OCI-LY7 (cell line): ENCODE measurements at regions not wholly inside any gene's neighbourhood (a gene's known extent, or its start where the extent isn't known, plus 50 kb on each side); places are given as distances from the start of the nearest gene placed in this dataset.
"Not testable (repeated sequence)": the region's sequence is repeated elsewhere in the genome, so short reads cannot be mapped to it uniquely, and the experiment has no call there.

ENCODE experiments used
- BruUV-seq: library from RNA; stranded (reverse); fragments of 400-500 nt; replicated peaks from 2 replicates; lab custom pipeline; 2021; lab: Mats Ljungman, UMichigan
- CTCF ChIA-PET: fragments of 300-600 bp; sonication (Branson Sonifier 250); formaldehyde crosslinking; loops from one replicate; lab custom pipeline; 2022; ENCODE audit warnings: antibody characterized with exemption; ENCODE audit not compliant: unreplicated experiment; lab: Charles Lee
- POLR2A ChIA-PET: fragments of 300-600 bp; sonication (Branson Sonifier 250); formaldehyde crosslinking; loops from one replicate; lab custom pipeline; 2022; ENCODE audit warnings: antibody characterized with exemption; lab: Charles Lee
- DNase-seq: peaks from one replicate; pipeline ENCODE4 v3.0.0-alpha.2; 2015; ENCODE audit warnings: low spot score
- H2AFZ ChIP-seq: fragments of 200-600 bp; sonication (generic), shearing (Covaris generic); 2 replicates; pipeline ENCODE4 v1.6.1; 2014; ENCODE audit warnings: mild to moderate bottlenecking, antibody characterized with exemption, low read length, moderate library complexity
- H3K27ac ChIP-seq: fragments of 200-600 bp; sonication (generic); 2 replicates; pipeline ENCODE4 v1.5.1; 2014; ENCODE audit warnings: mixed run types, low read depth, mild to moderate bottlenecking, moderate library complexity, low read length, inconsistent platforms; ENCODE audit not compliant: poor library complexity, severe bottlenecking
- H3K36me3 ChIP-seq: fragments of 200-600 bp; sonication (generic); 2 replicates; pipeline ENCODE4 v1.6.1; 2014; ENCODE audit warnings: mild to moderate bottlenecking, antibody characterized with exemption, low read length, moderate library complexity, mixed read lengths; ENCODE audit not compliant: insufficient read depth
- H3K4me1 ChIP-seq: fragments of 200-600 bp; sonication (generic); 2 replicates; pipeline ENCODE4 v1.5.1; 2014; ENCODE audit warnings: mild to moderate bottlenecking, low read length; ENCODE audit not compliant: insufficient read depth, poor library complexity, severe bottlenecking
- H3K4me2 ChIP-seq: fragments of 200-600 bp; sonication (generic); 2 replicates; pipeline ENCODE4 v1.6.1; 2014; ENCODE audit warnings: mild to moderate bottlenecking, low read length
- H3K4me3 ChIP-seq: fragments of 200-600 bp; sonication (generic); 2 replicates; pipeline ENCODE4 v1.5.1; 2014; ENCODE audit warnings: mild to moderate bottlenecking, low read depth, low read length; ENCODE audit not compliant: poor library complexity, severe bottlenecking
- H3K79me2 ChIP-seq: fragments of 200-600 bp; sonication (generic); 2 replicates; pipeline ENCODE4 v1.6.1; 2016; ENCODE audit warnings: low read depth, mild to moderate bottlenecking, low read length, moderate library complexity, mixed read lengths; ENCODE audit not compliant: insufficient read depth
- H3K9me2 ChIP-seq: fragments of 200-600 bp; sonication (generic); 2 replicates; pipeline ENCODE4 v1.6.1; 2016; ENCODE audit warnings: mild to moderate bottlenecking, low read length, mixed read lengths; ENCODE audit not compliant: insufficient read depth
- H3K9me3 ChIP-seq: fragments of 200-600 bp; sonication (generic); 2 replicates; pipeline ENCODE4 v1.6.1; 2014; ENCODE audit warnings: mild to moderate bottlenecking, mixed run types, low read length, mixed read lengths
- H4K20me1 ChIP-seq: fragments of 200-600 bp; sonication (generic); 2 replicates; pipeline ENCODE4 v1.6.1; 2014; ENCODE audit warnings: mild to moderate bottlenecking, antibody characterized with exemption, low read length, moderate library complexity, mixed read lengths; ENCODE audit not compliant: insufficient read depth
- EZH2phosphoT487 ChIP-seq: fragments of 200-600 bp; sonication (generic); IDR thresholded peaks from 2 replicates; pipeline ENCODE4 v1.6.1; 2018; ENCODE audit warnings: low read depth, borderline replicate concordance, mild to moderate bottlenecking, mixed run types, antibody characterized with exemption, low read length, moderate library complexity, mixed read lengths
- intact Hi-C: fragments of 100-400 bp; cut with micrococcal nuclease; formaldehyde crosslinking; loops from one replicate; pipeline ENCODE4 v1.10.0; 2022; ENCODE audit not compliant: unreplicated experiment
- TF ChIP-seq, protein P1 (sequence below): fragments of 200-600 bp; sonication (generic); conservative IDR thresholded peaks from 2 replicates; pipeline ENCODE4 v1.5.1; 2014; ENCODE audit warnings: mild to moderate bottlenecking, antibody characterized with exemption, low read length, moderate library complexity, mixed read lengths

DNA sequence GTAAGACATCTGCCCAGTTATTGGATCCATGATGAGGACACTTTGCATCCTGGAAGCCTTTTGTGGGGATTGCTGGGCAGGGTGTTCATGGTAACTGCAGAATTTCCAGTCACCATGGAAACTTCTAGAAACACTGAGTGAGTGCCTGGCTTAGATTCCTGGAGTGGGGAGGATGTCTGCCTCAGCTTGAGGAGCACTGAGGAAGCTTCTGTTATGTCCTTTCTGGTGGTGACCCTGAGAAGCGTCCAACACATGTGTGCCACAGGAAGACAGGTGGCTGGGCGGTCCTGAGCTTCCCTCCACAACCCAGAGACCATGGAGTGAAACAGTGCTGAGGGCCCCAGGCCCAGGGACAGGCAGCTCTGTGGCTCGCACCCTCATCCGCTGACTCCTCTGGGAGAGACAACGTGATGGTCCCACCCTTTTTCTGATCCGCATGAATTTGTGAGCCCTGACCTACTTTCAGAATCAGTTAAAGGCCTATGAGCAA lies 191.8 kb upstream of the CXCL12 start:
- intact Hi-C loops, result no loop called here
- Histone ChIP-seq H3K4me3 (no peak overlapping the region), H3K36me3 (no peaks in the 10 kb centered on the region), H3K79me2 (no peaks in the 10 kb centered on the region), H3K4me2 (no peak overlapping the region), H3K9me2 (no peaks in the 10 kb centered on the region), H4K20me1 (no peaks in the 10 kb centered on the region), H3K4me1 (no peaks in the 10 kb centered on the region), H3K27ac (no peak overlapping the region), H2AFZ (no peak overlapping the region), H3K9me3 (no peaks in the 10 kb centered on the region)
- BruUV-seq, result no TSS peak
- no peak for DNase-seq
- TF ChIP-seq, protein P1, sequence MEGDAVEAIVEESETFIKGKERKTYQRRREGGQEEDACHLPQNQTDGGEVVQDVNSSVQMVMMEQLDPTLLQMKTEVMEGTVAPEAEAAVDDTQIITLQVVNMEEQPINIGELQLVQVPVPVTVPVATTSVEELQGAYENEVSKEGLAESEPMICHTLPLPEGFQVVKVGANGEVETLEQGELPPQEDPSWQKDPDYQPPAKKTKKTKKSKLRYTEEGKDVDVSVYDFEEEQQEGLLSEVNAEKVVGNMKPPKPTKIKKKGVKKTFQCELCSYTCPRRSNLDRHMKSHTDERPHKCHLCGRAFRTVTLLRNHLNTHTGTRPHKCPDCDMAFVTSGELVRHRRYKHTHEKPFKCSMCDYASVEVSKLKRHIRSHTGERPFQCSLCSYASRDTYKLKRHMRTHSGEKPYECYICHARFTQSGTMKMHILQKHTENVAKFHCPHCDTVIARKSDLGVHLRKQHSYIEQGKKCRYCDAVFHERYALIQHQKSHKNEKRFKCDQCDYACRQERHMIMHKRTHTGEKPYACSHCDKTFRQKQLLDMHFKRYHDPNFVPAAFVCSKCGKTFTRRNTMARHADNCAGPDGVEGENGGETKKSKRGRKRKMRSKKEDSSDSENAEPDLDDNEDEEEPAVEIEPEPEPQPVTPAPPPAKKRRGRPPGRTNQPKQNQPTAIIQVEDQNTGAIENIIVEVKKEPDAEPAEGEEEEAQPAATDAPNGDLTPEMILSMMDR, result no peak
- no peak for TF ChIP-seq EZH2phosphoT487
- CTCF ChIA-PET, result no interaction called here
- POLR2A ChIA-PET, result no interaction called here

DNA sequence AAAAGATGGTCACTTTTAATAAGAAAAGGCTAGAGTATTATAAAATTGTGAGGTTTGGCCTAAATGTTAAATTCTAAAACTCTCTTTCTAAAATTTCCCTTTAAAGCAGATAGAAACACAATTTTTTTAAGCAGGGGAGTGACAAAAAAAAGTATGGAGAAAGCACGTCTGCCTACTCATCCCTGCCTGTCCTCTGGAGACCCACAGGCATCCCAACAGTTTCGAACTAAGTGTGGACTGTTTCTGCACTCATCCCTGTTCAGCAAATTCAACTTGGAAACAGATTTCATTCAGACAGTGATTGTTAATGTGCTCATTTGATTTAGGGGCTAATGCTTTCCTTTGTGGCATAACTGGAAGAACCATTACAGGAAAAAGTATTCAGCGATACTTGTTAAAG lies 192.6 kb upstream of the CXCL12 start:
- Histone ChIP-seq H4K20me1 (no peaks in the 10 kb centered on the region), H2AFZ (no peak overlapping the region), H3K4me2 (no peak overlapping the region), H3K27ac (no peak overlapping the region), H3K4me1 (no peaks in the 10 kb centered on the region), H3K79me2 (no peaks in the 10 kb centered on the region), H3K9me3 (no peaks in the 10 kb centered on the region), H3K36me3 (no peaks in the 10 kb centered on the region), H3K9me2 (no peaks in the 10 kb centered on the region), H3K4me3 (no peak overlapping the region)
- CTCF ChIA-PET, result no interaction called here
- POLR2A ChIA-PET, result no interaction called here
- TF ChIP-seq, protein P1, result no peak
- TF ChIP-seq EZH2phosphoT487, result no peak
- intact Hi-C loops, result no loop called here
- DNase-seq, result no peak
- BruUV-seq, result no TSS peak

DNA sequence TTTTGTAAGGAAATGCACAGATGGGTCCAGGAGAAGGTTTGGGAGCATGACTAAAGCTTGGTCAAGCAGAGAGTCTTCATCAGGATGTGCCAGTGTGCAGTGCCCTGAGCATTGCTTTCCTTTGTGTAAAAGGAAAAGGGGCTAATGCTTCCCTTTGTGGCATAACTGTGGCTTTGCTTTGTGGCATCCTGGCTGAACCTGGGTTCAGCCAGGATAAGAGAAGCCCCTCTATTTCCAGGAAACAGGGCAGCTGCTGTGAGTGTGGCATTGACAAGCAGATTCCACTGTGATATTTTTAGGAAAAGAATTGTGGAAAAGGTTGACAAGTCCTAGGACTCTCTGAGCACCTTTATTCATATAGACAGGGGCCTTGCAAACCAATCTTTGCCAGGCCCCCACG lies 193.4 kb upstream of the CXCL12 start:
- DNase-seq, result no peak
- Histone ChIP-seq H3K9me2 (no peaks in the 10 kb centered on the region), H2AFZ (no peak overlapping the region), H3K4me2 (no peak overlapping the region), H3K4me3 (no peak overlapping the region), H3K79me2 (no peaks in the 10 kb centered on the region), H3K9me3 (no peaks in the 10 kb centered on the region), H4K20me1 (no peaks in the 10 kb centered on the region), H3K27ac (no peak overlapping the region), H3K36me3 (no peaks in the 10 kb centered on the region), H3K4me1 (no peaks in the 10 kb centered on the region)
- intact Hi-C loops, result no loop called here
- BruUV-seq, result no TSS peak
- POLR2A ChIA-PET, result no interaction called here
- TF ChIP-seq EZH2phosphoT487, result no peak
- TF ChIP-seq, protein P1, result no peak
- CTCF ChIA-PET, result no interaction called here

DNA sequence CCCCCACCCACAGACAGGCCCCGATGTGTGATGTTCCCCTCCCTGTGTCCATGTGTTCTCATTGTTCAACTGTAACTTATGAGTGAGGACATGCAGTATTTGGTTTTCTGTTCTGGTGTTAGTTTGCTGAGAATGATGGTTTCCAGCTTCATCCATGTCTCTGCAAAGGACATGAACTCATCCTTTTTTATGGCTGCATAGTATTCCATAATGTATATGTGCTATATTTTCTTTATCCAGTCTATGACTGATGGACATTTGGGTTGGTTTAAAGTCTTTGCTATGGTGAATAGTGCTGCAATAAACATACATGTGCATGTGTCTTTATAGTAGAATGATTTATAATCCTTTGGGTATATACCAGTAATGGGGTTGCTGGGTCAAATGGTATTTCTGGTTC lies 194.1 kb upstream of the CXCL12 start:
- intact Hi-C loops, H3K4me2 ChIP-seq, H3K4me3 ChIP-seq, H3K9me2 ChIP-seq, H3K27ac ChIP-seq, H3K79me2 ChIP-seq, H2AFZ ChIP-seq, H4K20me1 ChIP-seq, H3K9me3 ChIP-seq, H3K36me3 ChIP-seq, DNase-seq, CTCF ChIA-PET, POLR2A ChIA-PET, BruUV-seq, H3K4me1 ChIP-seq: not testable (repeated sequence)
